ENCODE measurements at regions not wholly inside any gene's neighbourhood (a gene's known extent, or its start where the extent isn't known, plus 50 kb on each side); places are given as distances from the start of the nearest gene placed in this dataset.

- no peaks in the 10 kb centered on the region for H3K79me2 ChIP-seq (ENCODE audit: control insufficient read depth in 1 of 2, insufficient read depth in 2 of 2, low read length in 2 of 2)
- H3K56ac ChIP-seq (replicated peaks; ENCODE audit: insufficient read length, low read depth, low read length), result no peak overlapping the region
- no peak overlapping the region for H3K23ac ChIP-seq (ENCODE audit: insufficient read length)
- H3K4me3 ChIP-seq (ENCODE audit: extremely low read depth in 1 of 4, insufficient read depth in 2 of 4, low read depth in 3 of 4, low read length in 4 of 4), result no peak overlapping the region
- no peaks in the 10 kb centered on the region for H3K79me1 ChIP-seq (ENCODE audit: low read depth, low read length)
- no peak overlapping the region for H3K18ac ChIP-seq (ENCODE audit: extremely low read depth, low read length)
- H2AFZ ChIP-seq (ENCODE audit: low read length), result no peak overlapping the region
- no peak overlapping the region for H3K4ac ChIP-seq (replicated peaks; ENCODE audit: insufficient read length, low read depth, low read length)
- no peaks in the 10 kb centered on the region for H4K20me1 ChIP-seq (replicated peaks in 1 of 2; ENCODE audit: control insufficient read depth in 1 of 2, insufficient read depth in 2 of 2, low read length in 2 of 2)
- H4K91ac ChIP-seq (replicated peaks; ENCODE audit: insufficient read length, low read length), result no peak overlapping the region
- H4K5ac ChIP-seq (ENCODE audit: insufficient read length, low read depth, low read length), result no peak overlapping the region
- H2BK20ac ChIP-seq (ENCODE audit: low read length), result no peak overlapping the region
- DNase-seq (ENCODE audit: low read depth in 1 of 2, low spot score in 2 of 2) (no peak), FAIRE-seq (no peak)
- H3K27me3 ChIP-seq (replicated peaks in 1 of 4; ENCODE audit: control insufficient read depth in 3 of 4, extremely low read depth in 1 of 4, insufficient read depth in 3 of 4, low read length in 3 of 4), result no peaks in the 10 kb centered on the region
- H3K14ac ChIP-seq (ENCODE audit: insufficient read length), result no peak overlapping the region
- no peaks in the 10 kb centered on the region for H3K36me3 ChIP-seq (ENCODE audit: control insufficient read depth in 2 of 4, insufficient read depth in 4 of 4, low read length in 3 of 4)
- H3K9ac ChIP-seq (replicated peaks in 1 of 4; ENCODE audit: extremely low read depth in 1 of 4, low read depth in 3 of 4, low read length in 3 of 4), result no peak overlapping the region
- H2AK5ac ChIP-seq (ENCODE audit: low read depth, low read length), result no peak overlapping the region
- no peak overlapping the region for H2BK12ac ChIP-seq (ENCODE audit: low read depth, low read length)
- H2BK120ac ChIP-seq (replicated peaks; ENCODE audit: low read depth, low read length), result no peak overlapping the region
- ChIA-PET POLR2A (ENCODE audit: partially characterized antibody) (no interaction called here), CTCF (ENCODE audit: partially characterized antibody) (no interaction called here)
- no peak overlapping the region for H2BK5ac ChIP-seq (ENCODE audit: low read depth, low read length)
- no peaks in the 10 kb centered on the region for H3K23me2 ChIP-seq (ENCODE audit: low read depth, low read length)
- no peak overlapping the region for H3K27ac ChIP-seq (ENCODE audit: low read depth, low read length)
- no peaks in the 10 kb centered on the region for H3K9me3 ChIP-seq (ENCODE audit: insufficient read depth in 2 of 2, low read depth in 1 of 2, low read length in 1 of 2)
- H2BK15ac ChIP-seq (ENCODE audit: low read length), result no peak overlapping the region
- WGBS, 2 experiments (ENCODE audit: extremely low coverage in 1 of 2, insufficient coverage in 1 of 2, insufficient read length in 1 of 2, insufficient replicate concordance in 2 of 2, low coverage in 1 of 2, low lambda C conversion rate in 2 of 2, missing lambda C conversion rate in 1 of 2), result 91% methylated on average over 4 of the region's 4 CpGs; no CpG with 5 or more reads in 1 of the 2 experiments
- no peak overlapping the region for H4K8ac ChIP-seq (ENCODE audit: extremely low read depth, insufficient read depth, low read length)
- H3K4me1 ChIP-seq (replicated peaks in 1 of 4; ENCODE audit: control insufficient read depth in 3 of 4, insufficient read depth in 4 of 4, low read length in 3 of 4), result peaks cover 0 to 3% (median 1%) of the 10 kb centered on the region in 4 experiments; a peak in 1 of 7 replicates
- H3K4me2 ChIP-seq (ENCODE audit: insufficient read depth in 1 of 2, low read depth in 2 of 2, low read length in 2 of 2), result no peak overlapping the region
- TF ChIP-seq SP1 (IDR thresholded peaks at IDR 0.05; ENCODE audit: low read depth, low read length) (no peak), CTBP2 (IDR thresholded peaks at IDR 0.05; ENCODE audit: borderline replicate concordance, insufficient read depth, insufficient read length, low read length) (no peak), CBX5 (IDR thresholded peaks at IDR 0.05; ENCODE audit: low read depth, low read length) (no peak), BRCA1 (IDR thresholded peaks at IDR 0.05; ENCODE audit: low read depth, low read length) (no peak), CBX8 (IDR thresholded peaks at IDR 0.05; ENCODE audit: borderline replicate concordance, low read depth, low read length) (no peak), CREB1 (IDR thresholded peaks at IDR 0.05) (no peak), EGR1 (IDR thresholded peaks at IDR 0.05; ENCODE audit: borderline replicate concordance, low read depth, low read length) (no peak), RXRA (IDR thresholded peaks at IDR 0.05; ENCODE audit: insufficient read depth, low read depth, low read length) (no peak), GABPA (IDR thresholded peaks at IDR 0.05; ENCODE audit: borderline replicate concordance, insufficient read depth, low read length) (no peak), SUZ12 (IDR thresholded peaks at IDR 0.05; ENCODE audit: low read length) (no peak), RNF2 (IDR thresholded peaks at IDR 0.05; ENCODE audit: borderline replicate concordance, low read depth, low read length, missing control alignments, poor library complexity, severe bottlenecking) (no peak)
Measured at GRCh38 chr18:38257661-38258060, 692.1 kb upstream of the CELF4 start.

Data from H1 (cell line).